Right kidney (tissue), 1 donor: ENCODE measurements at regions not wholly inside any gene's neighbourhood (a gene's known extent, or its start where the extent isn't known, plus 50 kb on each side); places are given as distances from the start of the nearest gene placed in this dataset.

Source experiments
- DNase-seq: peaks from one replicate; pipeline ENCODE4 v3.0.0-alpha.2; 2016

DNA sequence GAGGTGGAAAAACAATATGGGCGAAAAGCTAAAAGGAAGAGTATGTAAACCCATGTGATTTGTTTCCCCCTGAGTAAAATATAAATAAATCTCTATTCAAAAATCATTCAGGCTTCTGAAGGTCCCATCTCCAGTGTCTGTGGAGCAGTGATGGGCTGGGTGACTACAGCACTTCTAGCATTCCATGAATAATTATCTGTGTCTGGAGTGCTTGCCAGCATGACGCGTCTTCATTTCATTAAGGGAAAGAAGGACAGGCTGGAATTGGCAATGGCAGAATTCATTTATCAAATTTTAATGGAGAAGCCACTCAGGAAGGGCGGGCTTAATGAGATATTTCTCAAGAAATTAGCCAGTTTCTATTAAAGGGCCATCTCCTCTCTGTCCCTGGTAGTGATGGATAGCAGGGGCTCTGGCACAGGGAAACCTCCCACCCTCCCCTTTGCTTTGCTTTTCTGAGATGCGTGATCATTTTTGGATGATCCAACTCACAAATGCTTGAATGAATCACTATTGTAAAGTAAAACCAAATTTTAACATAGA is 916.3 kb upstream of the SEL1L start:
- DNase-seq, result no peak

DNA sequence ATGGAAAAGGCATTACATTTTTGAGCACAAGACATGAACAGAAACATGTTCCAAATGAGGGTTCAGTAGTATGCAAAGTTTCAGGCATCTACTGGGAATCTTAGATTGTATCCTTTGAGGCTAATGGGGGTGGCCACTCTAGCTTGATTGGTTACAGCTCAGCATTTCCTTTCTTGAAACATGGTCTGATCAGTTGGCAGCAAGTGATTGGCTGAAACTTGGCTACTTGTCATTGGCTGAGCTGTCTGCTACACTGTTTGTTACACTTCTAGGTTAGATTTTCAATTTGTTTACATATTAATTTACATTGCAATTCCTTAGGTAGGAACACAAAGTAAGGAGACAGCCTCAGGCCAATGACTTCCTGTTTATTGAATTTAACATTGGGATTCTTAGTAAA is 918.0 kb upstream of the SEL1L start:
- DNase-seq, result no peak

GRCh38 chr14:82482345-82482744 is 948.7 kb upstream of the SEL1L start:
- DNase-seq, result no peak

GRCh38 chr14:82488473-82488872 is 954.8 kb upstream of the SEL1L start:
- DNase-seq, result no peak

DNA sequence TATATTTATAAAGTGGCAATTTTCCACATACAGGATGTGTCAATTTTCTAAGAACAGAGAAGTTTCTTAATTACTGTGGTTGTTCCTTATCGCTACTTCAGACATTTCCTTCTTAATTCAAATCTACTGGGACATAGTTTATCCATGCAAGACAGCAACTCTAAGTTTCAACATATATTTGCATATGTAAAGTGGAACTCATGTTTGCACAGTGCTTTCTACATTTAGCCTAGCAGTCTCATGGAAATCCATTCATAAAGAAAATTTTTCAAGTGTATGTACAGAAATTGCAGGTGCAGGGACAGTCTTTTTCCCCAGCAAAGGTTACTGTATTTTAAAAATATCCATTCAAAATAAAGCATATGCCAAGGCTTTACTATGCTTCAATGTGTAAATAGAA is 956.7 kb upstream of the SEL1L start:
- no peak for DNase-seq

DNA sequence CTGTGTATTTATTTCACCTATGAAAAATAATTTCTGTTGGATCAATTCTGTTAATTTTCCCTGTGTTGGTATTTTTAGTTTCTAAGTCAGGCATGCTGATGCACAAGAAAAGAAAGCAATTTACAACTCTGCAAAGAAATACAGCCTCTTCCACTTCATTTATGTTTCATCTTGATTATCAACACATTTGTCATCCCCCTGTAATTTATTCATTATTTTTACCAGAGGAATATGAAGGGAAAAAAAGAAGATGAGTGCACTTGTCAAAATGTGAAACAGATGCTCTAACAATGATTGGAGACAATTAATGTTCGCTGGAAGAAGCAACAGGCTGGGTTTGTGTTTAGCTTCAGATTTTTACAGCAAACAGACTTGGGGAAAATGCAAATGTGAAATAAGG is 958.5 kb upstream of the SEL1L start:
- DNase-seq, result no peak

GRCh38 chr14:82500222-82500621 is 966.6 kb upstream of the SEL1L start:
- no peak for DNase-seq

DNA sequence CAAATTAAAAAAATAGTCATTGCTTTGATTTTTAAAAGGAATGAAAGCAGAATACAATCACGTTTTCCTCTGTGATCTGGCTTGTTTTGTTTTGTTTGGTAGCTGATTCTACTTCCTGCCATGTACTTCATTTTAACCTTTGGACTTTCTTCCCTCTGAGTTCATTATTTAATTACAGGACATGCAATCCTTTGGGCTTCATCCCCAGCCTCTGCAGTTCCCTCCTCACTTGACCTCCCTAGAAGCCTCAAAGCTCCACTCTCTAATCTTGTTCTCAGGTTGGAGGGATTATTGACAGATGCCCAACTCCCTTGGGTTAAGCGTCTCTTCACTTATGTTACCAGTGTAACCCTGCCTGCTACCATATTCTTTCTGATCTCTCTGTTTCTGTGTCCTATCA is 967.9 kb upstream of the SEL1L start:
- no peak for DNase-seq

DNA sequence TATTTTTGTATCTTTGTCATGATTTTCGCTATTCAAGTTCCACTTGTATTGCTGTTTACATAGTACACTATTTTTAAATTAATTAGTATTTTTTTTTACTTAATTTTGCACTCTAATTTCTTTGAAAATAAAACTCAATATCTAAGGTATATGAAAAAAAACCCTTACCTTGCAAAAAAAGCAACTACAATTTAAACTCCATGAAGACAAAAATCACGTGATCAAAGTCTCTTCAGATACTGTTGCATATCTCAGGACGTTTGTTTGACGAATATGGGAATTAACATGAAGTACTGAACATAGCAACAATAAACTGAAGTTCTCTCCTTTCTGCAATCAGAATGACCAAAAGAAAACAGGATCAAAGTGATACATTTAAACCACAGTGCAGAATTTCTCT is 968.4 kb upstream of the SEL1L start:
- no peak for DNase-seq

DNA sequence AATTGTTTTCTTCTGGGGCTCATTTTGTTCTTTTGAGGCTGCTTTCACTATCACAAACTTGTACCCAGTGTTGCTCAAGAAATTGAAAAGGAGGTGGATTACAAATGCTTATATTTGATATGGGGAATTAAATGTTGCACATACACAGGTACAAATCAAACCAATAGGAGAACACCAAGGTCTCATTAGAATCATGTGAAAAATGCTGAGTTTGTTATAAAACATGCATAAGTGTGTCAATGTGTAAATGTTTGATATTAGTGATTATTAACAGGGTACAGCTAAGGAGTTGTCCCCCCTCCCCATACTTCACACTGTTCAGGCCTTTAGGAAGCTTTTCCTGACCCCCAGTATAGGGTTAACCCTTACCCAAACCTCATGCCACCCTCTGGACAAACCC is 971.2 kb upstream of the SEL1L start:
- no peak for DNase-seq

- no peak for DNase-seq
Observed at GRCh38 chr14:82510007-82510406, 976.4 kb upstream of the SEL1L start.

DNA sequence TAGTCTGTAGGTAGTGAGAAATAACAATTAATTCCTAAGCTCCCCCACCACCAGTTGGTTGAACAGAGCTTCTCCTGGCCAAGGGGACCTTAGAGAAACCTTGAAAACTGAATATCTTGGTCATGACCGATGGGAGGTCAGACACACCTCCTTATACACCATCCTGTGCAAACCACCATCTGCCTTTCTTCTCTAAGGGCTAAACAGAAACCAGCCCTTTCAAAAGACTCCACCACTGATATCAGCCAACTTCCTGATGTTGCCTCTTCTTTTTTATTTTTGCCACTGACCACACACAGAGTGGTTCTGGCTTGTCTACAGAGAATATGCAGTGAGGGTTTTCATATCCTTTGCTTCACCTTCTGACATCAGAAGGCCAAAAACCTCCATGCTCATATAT is 977.7 kb upstream of the SEL1L start:
- DNase-seq, result no peak

GRCh38 chr14:82520765-82521164 is 987.1 kb upstream of the SEL1L start:
- DNase-seq, result no peak

DNA sequence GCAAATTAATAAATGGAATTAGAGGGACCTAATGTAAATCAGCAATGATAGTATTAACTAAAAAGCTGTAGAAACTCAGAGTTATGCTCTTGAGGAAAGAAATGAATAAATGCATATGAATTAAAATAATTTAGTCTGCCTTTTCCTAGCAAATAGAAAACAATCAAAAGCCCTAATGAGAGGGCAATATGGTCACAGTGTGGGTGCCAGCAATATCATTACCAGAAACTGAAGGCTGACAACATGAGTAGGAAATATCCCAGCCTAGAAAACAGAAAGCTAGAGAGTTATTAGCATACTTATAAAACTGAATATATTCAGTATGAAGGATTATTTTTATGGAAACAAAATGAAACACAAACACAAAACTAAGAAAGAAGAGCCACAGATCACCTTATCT is 987.5 kb upstream of the SEL1L start:
- DNase-seq, result no peak

- DNase-seq, result no peak
Observed at GRCh38 chr14:82528016-82528415, 994.4 kb upstream of the SEL1L start.

GRCh38 chr14:82533351-82533750 is 999.7 kb upstream of the SEL1L start:
- DNase-seq, result no peak

GRCh38 chr14:82536566-82536965 is 1002.9 kb upstream of the SEL1L start:
- DNase-seq, result no peak

- no peak for DNase-seq
Observed at GRCh38 chr14:82537831-82538230, 1004.2 kb upstream of the SEL1L start.

DNA sequence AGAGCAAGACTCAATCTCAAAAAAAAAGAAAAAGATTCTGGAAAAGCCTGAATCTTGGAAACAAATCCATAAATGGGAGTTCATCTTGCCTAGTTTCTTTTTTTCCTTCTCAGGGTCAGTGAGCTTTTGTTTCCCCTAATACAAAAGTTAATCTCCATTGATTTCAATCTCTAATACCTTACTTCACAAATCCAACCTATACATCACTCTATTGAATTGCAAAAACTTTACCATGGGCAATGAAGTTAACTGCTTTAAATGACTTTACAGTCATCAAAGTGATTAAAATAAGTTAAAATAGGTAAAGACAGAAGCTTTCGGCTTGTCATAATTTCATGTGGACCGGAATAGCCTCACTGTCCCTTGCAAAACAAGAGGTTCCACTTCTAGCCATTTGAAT is 1012.7 kb upstream of the SEL1L start:
- no peak for DNase-seq

DNA sequence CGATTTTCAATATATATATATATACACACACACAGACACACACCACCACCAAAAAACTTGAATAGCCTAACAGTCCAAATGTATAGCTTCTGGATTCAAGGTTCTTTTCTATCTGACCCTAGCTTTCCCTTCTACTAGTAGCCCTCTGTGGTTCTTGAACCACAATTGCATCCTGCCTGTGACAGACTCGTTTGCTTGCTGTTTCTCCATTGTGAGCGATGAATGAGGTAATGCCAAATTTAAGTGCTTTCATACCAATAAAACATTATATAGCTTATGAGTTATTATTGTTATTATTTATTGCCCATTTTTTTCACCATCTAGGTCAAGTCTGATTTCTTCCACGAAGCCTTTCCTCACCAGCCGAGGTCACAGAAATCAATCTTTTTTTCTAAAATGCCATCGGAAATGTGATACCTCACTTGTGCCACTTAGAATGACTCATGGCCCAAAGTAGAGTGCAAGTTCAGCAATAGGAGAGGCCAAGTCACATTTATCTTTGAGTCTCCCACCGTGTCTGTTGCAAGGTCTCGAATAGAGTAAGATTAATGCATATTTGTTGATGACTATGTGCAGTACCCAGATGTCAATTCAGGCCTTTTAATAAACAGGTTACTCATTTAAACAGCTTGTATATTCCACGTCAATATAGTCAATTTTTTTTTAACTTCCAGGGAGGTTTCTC is 1015.8 kb upstream of the SEL1L start:
- no peak for DNase-seq

DNA sequence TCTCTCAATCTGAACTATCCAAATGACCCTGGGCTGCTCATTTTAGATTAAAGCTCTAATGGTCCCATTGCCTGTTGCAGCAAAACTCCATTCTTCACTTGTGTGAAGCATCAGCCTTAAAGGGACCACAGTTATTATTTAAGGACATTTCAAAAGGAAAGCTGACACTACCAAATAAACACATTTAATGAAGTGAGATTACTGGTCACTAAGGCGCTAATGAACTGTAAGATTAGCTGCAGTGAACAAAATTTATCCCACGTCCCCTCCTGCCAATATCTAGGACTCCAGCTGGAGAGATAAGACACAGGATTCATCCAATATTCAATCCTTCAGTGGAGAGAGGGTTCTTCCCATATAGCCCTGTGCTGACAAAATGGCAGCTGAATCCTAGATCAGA is 1029.2 kb upstream of the SEL1L start:
- DNase-seq, result no peak

DNA sequence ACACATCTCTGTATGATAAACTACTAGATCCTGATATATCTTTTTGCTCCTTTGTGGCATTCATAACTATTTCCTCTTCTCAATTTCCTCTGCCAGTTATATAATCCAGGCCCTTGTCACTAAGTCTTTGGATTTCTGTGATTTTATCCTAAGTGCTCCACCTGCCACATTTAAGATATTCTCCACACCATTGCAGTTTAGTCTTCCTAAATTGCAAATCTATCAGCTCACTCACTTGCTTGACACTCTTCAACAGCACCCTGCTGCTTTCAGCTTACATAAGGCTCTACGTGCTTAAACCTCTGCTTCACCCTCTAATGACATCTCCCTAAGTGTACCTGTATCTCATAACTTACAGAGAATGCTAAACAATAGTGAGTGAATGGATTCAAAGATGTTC is 1032.2 kb upstream of the SEL1L start:
- no peak for DNase-seq

DNA sequence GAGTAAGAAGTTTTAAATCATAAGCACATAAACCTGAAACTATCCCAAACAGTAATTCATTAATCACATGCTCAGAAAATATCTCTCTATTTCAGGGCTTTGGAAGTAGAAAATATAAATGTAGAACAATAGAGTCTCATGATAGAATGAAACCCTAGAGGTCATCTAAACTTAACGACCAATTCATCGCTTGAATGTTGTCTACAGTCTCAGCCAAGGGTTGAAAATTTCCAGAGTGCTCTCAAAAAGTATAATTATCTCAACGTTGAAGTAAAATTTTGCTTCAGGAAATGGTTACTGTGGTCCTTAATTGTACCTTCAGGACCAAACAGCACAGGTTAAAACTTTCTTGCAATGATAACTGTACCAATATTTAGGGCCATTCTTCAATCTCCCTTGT is 1053.6 kb upstream of the SEL1L start:
- no peak for DNase-seq

GRCh38 chr14:82595466-82595865 is 1061.8 kb upstream of the SEL1L start:
- no peak for DNase-seq

- DNase-seq, result no peak
Observed at GRCh38 chr14:82602794-82603193, 1069.1 kb upstream of the SEL1L start.
